Stimulated activated CD8-positive, alpha-beta memory T cell treated with anti-CD3 and anti-CD28 coated beads, Interleukin-4, amount 100 ng/mL, for 4 hours (primary cell): ENCODE measurements at regions not wholly inside any gene's neighbourhood (a gene's known extent, or its start where the extent isn't known, plus 50 kb on each side); places are given as distances from the start of the nearest gene placed in this dataset.

Experiments used
- DNase-seq, 2 donors: peaks; one replicate each; pipeline ENCODE4 v3.0.0-alpha.2; 2020; ENCODE audit warnings: low read depth in 2 of 2, low spot score in 1 of 2

DNA sequence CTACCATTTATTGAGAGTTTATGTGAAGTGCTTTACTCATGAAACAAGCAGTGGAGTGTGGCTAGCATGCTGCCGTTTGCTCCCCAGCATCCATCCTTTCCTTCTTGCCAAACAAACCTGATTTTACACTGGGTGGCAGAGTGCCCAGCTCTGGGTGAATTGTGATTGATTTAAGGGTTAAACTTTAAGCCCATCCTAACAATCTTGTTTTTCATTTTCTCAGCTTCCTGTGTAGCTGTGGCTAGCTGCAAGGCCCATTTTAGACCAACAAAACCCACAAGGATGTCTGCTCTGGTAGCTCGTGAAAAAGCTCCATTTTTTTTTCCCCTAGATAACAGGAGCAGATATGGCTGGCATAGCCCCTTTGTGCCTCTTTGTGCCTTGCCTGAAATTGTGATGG is 77.7 kb upstream of the KCNG1 start:
- no peak for DNase-seq

DNA sequence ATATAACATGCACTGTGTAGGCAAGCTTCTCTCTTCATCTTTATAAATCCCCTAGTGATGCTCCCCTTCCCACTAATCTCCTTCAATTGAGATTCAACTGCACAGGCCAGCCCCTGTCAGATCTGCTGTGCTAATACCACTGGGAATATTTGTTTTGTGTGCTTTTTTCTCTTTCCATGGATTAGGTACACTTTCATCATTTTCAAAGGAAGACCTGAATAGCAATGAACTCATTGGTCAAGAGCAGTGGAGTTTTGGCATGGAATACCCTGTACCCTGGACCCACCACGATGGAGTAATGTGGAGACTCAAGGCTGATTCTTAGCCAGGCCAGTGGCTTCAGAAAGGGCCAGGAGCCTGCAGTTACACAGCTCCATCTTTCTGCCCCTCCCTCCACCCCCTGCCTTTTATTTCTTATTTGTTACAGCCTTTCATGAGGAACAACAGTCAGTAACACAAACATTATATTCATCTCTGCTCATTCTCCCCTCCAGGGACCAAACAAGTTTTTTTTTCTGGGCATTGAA is 75.4 kb upstream of the KCNG1 start:
- DNase-seq, result no peak

GRCh38 chr20:51097351-51098120 is 74.6 kb upstream of the KCNG1 start:
- no peak for DNase-seq

GRCh38 chr20:51096582-51097267 is 73.8 kb upstream of the KCNG1 start:
- DNase-seq, result no peak

DNA sequence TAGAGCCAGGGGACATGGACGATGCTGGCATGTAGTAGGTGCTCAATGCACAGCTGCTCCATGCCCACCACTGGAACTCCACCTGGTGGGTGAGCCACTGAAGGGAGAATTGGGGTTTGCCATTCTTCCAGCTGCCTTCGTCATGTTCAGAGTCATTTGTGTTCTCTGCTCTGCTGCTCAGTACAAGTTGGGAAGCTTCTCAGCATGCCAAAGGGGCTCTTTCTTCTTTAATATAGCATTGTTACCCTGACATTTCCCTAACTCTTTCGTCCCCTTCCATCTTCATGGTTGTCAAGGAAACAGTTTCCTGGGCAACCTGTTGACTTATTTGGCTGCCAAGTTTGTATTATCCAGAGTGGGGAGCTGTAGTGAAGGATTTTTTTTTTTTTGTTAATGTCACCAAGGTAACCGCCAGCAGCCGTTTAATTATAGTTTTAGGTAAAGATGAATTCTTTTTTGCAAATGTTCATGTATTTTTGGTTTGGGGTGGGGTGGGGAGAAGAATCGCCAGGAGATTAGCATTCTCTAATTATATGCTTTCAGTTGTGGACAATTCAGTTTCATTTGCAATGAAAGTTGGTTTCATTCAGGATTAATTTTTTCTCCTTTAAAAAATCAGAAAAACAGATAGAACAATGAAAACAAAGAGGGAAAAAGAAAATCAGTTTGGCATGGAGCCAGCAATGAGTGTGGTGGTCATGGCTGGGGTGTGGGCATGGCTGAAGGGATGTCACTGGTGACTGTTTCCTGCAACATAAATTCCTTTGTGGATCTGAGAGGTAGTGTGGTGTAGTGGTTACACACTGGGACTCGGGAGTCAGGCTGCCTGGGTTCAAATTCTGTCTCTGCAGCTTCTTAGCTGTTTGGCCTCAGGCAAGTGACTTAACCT is 73.0 kb upstream of the KCNG1 start:
- no peak for DNase-seq

- DNase-seq, result no peak
These were observed 71.3 kb upstream of the KCNG1 start for GRCh38 chr20:51094221-51094620.

DNA sequence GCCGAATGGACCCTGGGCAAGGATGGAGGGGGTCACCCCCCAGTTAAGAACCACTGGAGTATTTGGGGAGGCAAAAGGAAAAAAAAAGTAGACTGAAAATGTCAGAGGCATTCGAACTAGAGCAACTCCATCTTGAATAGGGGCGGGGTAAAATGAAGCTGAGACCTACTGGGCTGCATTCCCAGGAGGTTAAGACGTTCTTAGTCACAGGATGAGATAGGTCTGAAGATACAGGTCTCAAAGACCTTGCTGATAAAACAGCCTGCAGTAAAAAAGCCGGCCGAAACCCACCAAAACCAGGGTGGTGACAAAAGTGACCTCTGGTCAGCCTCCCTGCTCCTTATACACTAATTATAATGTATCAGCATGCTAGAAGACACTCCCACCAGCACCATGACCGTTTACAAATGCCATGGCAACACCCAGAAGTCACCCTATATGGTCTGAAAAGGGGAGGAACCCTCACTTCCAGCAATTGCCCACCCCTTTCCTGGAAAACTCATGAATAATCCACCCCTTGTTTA is 70.4 kb upstream of the KCNG1 start:
- no peak for DNase-seq

DNA sequence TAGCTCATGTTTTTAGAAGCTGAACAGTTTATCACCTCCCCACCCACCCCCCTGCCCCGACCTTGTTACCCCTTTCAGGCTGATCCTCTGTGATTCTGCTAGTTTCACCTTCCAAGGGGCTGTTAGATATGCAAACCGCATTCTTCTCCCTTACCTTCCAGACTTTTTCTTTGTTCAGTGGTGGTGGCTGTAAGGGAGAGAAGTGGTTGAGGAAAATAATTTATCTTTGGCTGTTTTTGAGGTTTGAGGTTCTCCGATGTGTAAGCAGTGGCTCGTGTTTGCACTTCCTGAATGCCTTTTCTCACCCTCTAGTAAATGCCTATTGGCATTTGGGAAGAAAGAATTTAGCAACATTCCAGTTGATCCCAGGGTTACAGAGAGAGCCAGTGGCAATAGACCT is 69.4 kb upstream of the KCNG1 start:
- DNase-seq, result no peak

DNA sequence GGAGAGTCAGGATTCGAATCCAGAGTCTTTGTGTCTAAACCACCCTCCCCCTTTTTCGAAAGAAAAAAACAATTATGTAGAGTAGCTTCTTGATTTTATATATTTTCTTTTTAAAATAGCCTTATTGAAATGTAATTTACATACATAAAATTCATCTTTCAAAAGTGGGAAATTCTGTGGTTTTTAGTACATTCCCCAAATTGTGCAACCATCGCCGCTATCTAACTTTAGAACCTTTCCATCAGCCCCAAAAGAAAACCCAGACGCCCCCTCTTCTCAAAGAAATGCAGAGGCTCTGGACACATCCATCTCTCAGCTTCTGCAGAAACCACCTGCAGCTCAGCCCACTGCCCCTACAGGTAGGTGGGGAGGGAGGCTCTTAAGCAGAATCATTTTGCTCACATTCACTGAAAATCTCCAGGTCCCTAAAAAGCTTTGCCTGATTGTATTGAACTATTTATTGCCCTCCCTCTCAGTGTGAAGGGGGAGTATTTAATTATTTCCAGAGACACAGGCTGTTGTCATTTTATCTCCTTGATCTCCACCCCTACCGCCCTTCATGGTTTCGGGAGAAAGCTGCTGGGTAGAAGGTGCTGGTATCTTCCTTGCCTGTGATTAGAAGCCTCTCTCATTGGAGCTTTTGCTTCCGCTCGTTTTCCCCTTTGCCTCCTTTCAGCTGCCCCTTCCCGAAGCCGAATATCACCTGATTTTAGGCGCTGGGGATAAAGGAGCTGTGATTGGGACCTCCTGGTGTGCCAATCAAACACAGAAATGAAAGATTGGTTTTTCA is 68.7 kb upstream of the KCNG1 start:
- DNase-seq, result no peak

DNA sequence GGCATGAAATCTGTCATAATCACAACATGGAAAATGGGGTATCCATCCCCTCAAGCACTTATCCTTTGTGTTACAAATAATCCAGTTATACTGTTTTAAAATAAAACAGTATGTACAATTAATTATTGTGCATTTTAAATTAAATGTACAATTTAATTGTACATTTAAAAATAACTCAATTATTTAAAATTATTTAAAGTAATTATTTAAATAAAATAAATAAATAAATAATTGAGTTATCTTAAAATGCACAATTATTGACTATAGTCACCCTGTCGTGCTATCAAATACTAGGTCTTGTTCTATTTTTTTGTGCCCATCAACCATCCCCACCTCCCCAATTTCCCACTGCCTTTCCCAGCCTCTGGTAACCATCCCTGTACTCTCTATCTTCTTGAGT is 66.9 kb upstream of the KCNG1 start:
- DNase-seq, result no peak

DNA sequence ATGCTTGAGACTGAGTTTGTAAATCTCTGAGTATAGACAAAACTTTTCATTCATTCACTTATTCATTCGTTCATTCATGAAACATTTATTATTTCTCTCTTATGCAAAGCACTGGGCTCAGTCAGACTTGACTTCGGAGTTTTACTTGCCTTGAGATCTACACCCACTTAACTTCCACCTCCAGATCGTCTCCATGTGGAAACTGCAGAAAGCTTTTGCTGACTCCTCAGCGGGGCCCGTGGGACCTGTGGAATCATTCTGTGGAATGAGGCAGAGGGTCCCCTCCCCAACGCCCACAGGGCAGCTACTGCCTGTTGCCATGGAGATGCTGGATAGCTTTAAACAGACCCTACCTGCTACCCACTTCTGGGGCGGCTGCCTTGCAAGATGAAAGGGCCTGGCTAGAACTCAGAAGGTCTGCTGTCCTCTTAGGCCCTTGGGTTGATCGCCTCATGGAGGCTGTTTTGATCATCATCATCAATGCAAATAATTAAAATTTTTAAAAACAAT is 66.4 kb upstream of the KCNG1 start:
- DNase-seq, result no peak

- DNase-seq, result no peak
These were observed 64.4 kb upstream of the KCNG1 start for GRCh38 chr20:51087266-51087665.

DNA sequence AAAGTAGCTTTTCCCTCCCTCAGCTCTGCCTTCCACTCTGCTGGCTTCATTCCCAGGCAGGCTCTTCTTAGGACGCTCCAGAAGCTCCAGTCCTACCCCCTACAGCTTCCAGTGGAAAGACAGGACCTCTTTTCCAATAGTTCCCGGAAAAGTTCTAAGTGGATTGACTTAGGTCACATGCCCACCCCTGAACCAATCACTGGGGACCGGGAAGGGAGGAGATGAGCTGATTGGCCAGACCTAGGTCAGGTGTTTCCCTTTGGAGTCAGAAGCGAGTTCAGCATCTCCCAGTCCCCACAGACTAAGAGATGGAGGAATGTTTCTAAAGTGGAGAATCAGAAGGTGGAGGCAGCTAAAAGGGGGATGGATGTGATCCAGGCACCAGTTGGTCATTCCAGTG is 62.9 kb upstream of the KCNG1 start:
- no peak for DNase-seq

- no peak for DNase-seq
These were observed 61.9 kb upstream of the KCNG1 start for GRCh38 chr20:51084593-51085377.

DNA sequence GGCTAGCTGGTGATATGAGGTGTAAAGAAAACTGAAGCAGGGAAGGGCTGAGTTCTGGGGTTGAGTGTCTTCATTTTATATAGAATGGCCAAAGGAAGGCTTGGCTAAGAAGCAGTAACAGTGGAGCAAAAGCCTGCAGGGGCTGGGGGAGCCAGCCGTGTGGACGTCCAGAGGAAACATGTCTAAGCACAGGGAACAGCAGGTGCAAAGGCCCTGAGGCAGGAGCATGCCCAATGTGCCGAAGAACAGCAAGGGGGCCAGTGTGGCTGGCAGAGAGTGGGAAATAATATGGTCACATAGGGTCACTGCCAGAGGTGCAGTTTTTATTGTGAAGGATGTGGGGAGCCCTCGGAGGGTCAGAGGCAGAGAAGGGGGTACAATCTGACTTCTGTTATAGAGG is 60.5 kb upstream of the KCNG1 start:
- no peak for DNase-seq

DNA sequence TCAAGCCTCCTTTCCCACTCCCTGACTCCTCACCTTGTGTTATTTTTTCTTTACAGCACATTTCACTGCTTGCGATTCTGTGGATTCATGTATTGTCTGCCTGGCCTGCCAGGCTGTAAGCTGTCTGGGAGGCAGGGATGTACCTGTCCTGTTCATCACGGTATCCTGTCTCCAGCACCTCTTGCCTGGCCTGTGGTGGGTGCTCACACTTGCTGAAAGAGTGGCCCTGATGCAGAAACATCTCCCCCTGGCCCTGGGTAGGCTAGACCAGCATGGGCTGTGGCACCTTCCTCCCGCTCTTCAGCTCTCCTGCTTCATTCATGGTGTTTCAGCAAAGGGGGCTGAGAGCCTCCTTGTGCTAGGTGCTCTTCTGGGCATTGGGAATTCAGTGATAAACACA is 60.1 kb upstream of the KCNG1 start:
- no peak for DNase-seq

DNA sequence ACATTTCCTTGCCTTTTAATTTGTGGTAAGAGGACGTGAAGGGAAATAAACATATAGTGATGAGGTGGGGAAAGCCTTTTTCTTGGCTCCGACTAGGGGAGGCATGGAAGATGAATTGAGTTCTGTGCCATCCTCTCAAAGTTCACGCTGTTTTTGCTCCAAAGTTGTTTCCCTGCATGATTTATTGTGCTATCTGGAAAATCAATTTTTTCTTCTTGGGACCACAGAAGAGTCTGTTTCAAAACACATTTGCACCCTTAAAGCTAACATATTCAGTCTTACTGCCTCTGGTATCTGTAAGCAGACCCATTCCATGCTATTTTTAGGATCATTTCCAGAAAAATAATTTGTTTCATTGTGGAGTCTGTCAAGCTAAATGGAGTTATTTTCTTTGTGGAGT is 57.6 kb upstream of the KCNG1 start:
- no peak for DNase-seq

- no peak for DNase-seq
These were observed 56.6 kb upstream of the KCNG1 start for GRCh38 chr20:51079488-51079887.

DNA sequence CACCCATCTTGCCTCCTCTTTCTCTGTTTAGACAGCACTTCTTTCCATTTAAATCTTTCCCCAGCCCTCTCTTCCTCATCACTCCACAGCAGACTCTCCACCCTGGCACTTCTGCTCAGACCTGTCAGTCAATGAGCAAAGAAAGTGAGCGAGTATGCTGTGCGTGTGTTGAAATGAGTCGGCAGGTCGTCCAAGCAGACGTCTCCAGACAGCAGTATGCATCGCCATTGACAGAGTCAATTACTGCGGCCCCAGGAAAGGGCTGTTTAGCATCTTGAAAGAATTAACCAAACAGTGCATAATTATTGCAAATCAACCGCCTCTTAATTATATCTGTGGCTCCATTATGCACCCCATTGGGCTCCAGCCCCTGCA is 54.8 kb upstream of the KCNG1 start:
- no peak for DNase-seq
